GM10248 (cell line): ENCODE measurements at regions not wholly inside any gene's neighbourhood (a gene's known extent, or its start where the extent isn't known, plus 50 kb on each side); places are given as distances from the start of the nearest gene placed in this dataset.

Source experiments
- CTCF ChIA-PET: fragments of 300-600 bp; sonication (Branson Sonifier 250); formaldehyde crosslinking; extraction: SDS; loops from one replicate; lab custom pipeline; 2021; ENCODE audit warnings: antibody characterized with exemption; lab: Yijun Ruan, JAX
- POLR2A ChIA-PET: fragments of 350-650 bp; sonication (Branson Sonifier 250); formaldehyde crosslinking; extraction: SDS; loops from one replicate; lab custom pipeline; 2020; ENCODE audit warnings: antibody characterized with exemption; lab: Yijun Ruan, JAX
- DNase-seq: peaks from one replicate; pipeline ENCODE4 v3.0.0; 2012; ENCODE audit errors: extremely low spot score
- CTCF ChIP-seq: IDR thresholded peaks from 2 replicates; pipeline ENCODE4 v1.5.1; 2012; ENCODE audit warnings: mild to moderate bottlenecking, low read depth; ENCODE audit errors: extremely low read depth, missing control alignments, control extremely low read depth

- DNase-seq = no peak
- POLR2A ChIA-PET = no interaction called here
- CTCF ChIA-PET = interaction anchor here (1.1 to 1.7 kb wide), 2 partner anchors 10 to 15 kb away, joined by 3 to 4 read pairs; no protein-coding TSS in a partner anchor
- no peak for TF ChIP-seq CTCF
Measured at GRCh38 chr2:129768485-129769184, 210.8 kb upstream of the RAB6C start.

GRCh38 chr2:129769185-129769991, 210.1 kb upstream of the RAB6C start:
- POLR2A ChIA-PET = no interaction called here
- no peak for DNase-seq
- TF ChIP-seq CTCF = no peak
- CTCF ChIA-PET = interaction anchor here (1.1 to 1.7 kb wide), 2 partner anchors 11 to 16 kb away, joined by 3 to 4 read pairs; no protein-coding TSS in a partner anchor

- DNase-seq = no peak
- CTCF ChIA-PET = no interaction called here
- no peak for TF ChIP-seq CTCF
- POLR2A ChIA-PET = no interaction called here
Measured at GRCh38 chr2:129771418-129772189, 207.9 kb upstream of the RAB6C start.

GRCh38 chr2:129772190-129772579, 207.3 kb upstream of the RAB6C start:
- TF ChIP-seq CTCF = no peak
- ChIA-PET CTCF (no interaction called here), POLR2A (no interaction called here)
- DNase-seq = no peak

GRCh38 chr2:129775952-129776653, 203.4 kb upstream of the RAB6C start:
- ChIA-PET CTCF (no interaction called here), POLR2A (no interaction called here)
- no peak for TF ChIP-seq CTCF
- no peak for DNase-seq

GRCh38 chr2:129777146-129777545, 202.3 kb upstream of the RAB6C start:
- CTCF ChIA-PET = no interaction called here

More at GRCh38 chr2:129777146-129777545, 202.3 kb upstream of the RAB6C start:
- DNase-seq = no peak
- TF ChIP-seq CTCF = no peak
- POLR2A ChIA-PET = no interaction called here
